H9 (cell line): ENCODE measurements at regions not wholly inside any gene's neighbourhood (a gene's known extent, or its start where the extent isn't known, plus 50 kb on each side); places are given as distances from the start of the nearest gene placed in this dataset.

Experiments
- DNase-seq: peaks from one replicate; pipeline ENCODE4 v3.0.0-alpha.2; 2017
- H2AFZ ChIP-seq: one replicate; pipeline ENCODE4 v1.6.1; 2013; ENCODE audit warnings: mild to moderate bottlenecking, low read length, control low read depth, moderate library complexity
- H2AK5ac ChIP-seq: 2 replicates; pipeline ENCODE4 v1.6.1; 2013; ENCODE audit warnings: low read length, control low read depth, mixed read lengths; ENCODE audit not compliant: insufficient read length
- H2BK120ac ChIP-seq: one replicate; pipeline ENCODE4 v1.6.1; 2013; ENCODE audit warnings: low read depth, mild to moderate bottlenecking, low read length, control low read depth, inconsistent platforms; ENCODE audit not compliant: poor library complexity, severe bottlenecking
- H2BK12ac ChIP-seq: 2 replicates; pipeline ENCODE4 v1.6.1; 2013; ENCODE audit warnings: low read length, control low read depth, mixed read lengths, low read depth; ENCODE audit not compliant: insufficient read length
- H2BK15ac ChIP-seq: 2 replicates; pipeline ENCODE4 v1.6.1; 2013; ENCODE audit warnings: low read depth, low read length, control low read depth
- H2BK20ac ChIP-seq: one replicate; pipeline ENCODE4 v1.6.1; 2013; ENCODE audit warnings: low read depth, mild to moderate bottlenecking, low read length, control low read depth, inconsistent platforms; ENCODE audit not compliant: poor library complexity, severe bottlenecking
- H2BK5ac ChIP-seq: 2 replicates; pipeline ENCODE4 v1.6.1; 2013; ENCODE audit warnings: low read length, control low read depth, mixed read lengths; ENCODE audit not compliant: insufficient read length
- H3K14ac ChIP-seq: 2 replicates; pipeline ENCODE4 v1.6.1; 2013; ENCODE audit warnings: low read length, control low read depth; ENCODE audit not compliant: insufficient read depth
- H3K18ac ChIP-seq: 2 replicates; pipeline ENCODE4 v1.6.1; 2013; ENCODE audit warnings: low read depth, mild to moderate bottlenecking, mixed read lengths, low read length, control low read depth; ENCODE audit not compliant: insufficient read length
- H3K23ac ChIP-seq: 2 replicates; pipeline ENCODE4 v1.6.1; 2013; ENCODE audit warnings: low read length, control low read depth, mixed read lengths, low read depth; ENCODE audit not compliant: insufficient read length
- H3K23me2 ChIP-seq: 2 replicates; pipeline ENCODE4 v1.6.1; 2013; ENCODE audit warnings: low read depth, mild to moderate bottlenecking, mixed read lengths, low read length, control low read depth; ENCODE audit not compliant: insufficient read length, poor library complexity, severe bottlenecking
- H3K27ac ChIP-seq: 2 replicates; pipeline ENCODE4 v1.5.1; 2013; ENCODE audit warnings: low read length, control low read depth, mixed read lengths, low read depth; ENCODE audit not compliant: insufficient read length
- H3K27me3 ChIP-seq: 2 replicates; pipeline ENCODE4 v1.6.1; 2013; ENCODE audit warnings: low read length, control low read depth, inconsistent platforms; ENCODE audit not compliant: insufficient read depth
- H3K4ac ChIP-seq: 2 replicates; pipeline ENCODE4 v1.6.1; 2013; ENCODE audit warnings: low read depth, mild to moderate bottlenecking, control low read depth, inconsistent platforms, low read length, moderate library complexity
- H3K4me1 ChIP-seq: 2 replicates; pipeline ENCODE4 v1.6.1; 2013; ENCODE audit warnings: low read length, control low read depth, inconsistent platforms; ENCODE audit not compliant: insufficient read depth
- H3K4me2 ChIP-seq: 2 replicates; pipeline ENCODE4 v1.6.1; 2013; ENCODE audit warnings: low read length, control low read depth, mixed read lengths; ENCODE audit not compliant: insufficient read length, insufficient read depth
- H3K56ac ChIP-seq: 2 replicates; pipeline ENCODE4 v1.6.1; 2013; ENCODE audit warnings: low read depth, mild to moderate bottlenecking, mixed read lengths, low read length, control low read depth; ENCODE audit not compliant: insufficient read length
- H3K79me1 ChIP-seq: 2 replicates; pipeline ENCODE4 v1.6.1; 2013; ENCODE audit warnings: low read depth, mild to moderate bottlenecking, moderate library complexity, low read length, control low read depth, inconsistent platforms; ENCODE audit not compliant: insufficient read depth, poor library complexity, severe bottlenecking
- H3K79me2 ChIP-seq: 2 replicates; pipeline ENCODE4 v1.6.1; 2013; ENCODE audit warnings: low read length, control low read depth, inconsistent platforms; ENCODE audit not compliant: insufficient read depth
- H3K9ac ChIP-seq: 2 replicates; pipeline ENCODE4 v1.6.1; 2013; ENCODE audit warnings: low read length, control low read depth, mixed read lengths; ENCODE audit not compliant: insufficient read length; ENCODE audit errors: extremely low read depth
- H3K9me3 ChIP-seq: one replicate; pipeline ENCODE4 v1.6.1; 2013; ENCODE audit warnings: low read depth, low read length, inconsistent platforms; ENCODE audit not compliant: control insufficient read depth
- H3T11ph ChIP-seq: one replicate; pipeline ENCODE4 v1.6.1; 2013; ENCODE audit warnings: mild to moderate bottlenecking, low read length, control low read depth, inconsistent platforms
- H4K20me1 ChIP-seq: one replicate; pipeline ENCODE4 v1.6.1; 2013; ENCODE audit not compliant: control insufficient read depth, insufficient read length, insufficient read depth
- H4K5ac ChIP-seq: 2 replicates; pipeline ENCODE4 v1.6.1; 2013; ENCODE audit warnings: low read depth, mild to moderate bottlenecking, mixed read lengths, low read length, control low read depth; ENCODE audit not compliant: insufficient read length
- H4K8ac ChIP-seq: replicated peaks from 2 replicates; pipeline ENCODE4 v1.6.1; 2013; ENCODE audit warnings: low read length, control low read depth, mixed read lengths, low read depth; ENCODE audit not compliant: insufficient read length
- H4K91ac ChIP-seq: 2 replicates; pipeline ENCODE4 v1.6.1; 2013; ENCODE audit warnings: low read depth, mild to moderate bottlenecking, moderate library complexity, mixed read lengths, low read length, control low read depth; ENCODE audit not compliant: insufficient read length
- H3K27ac Mint-ChIP-seq, 3 experiments: 2 replicates in 2 of 3; 3 replicates in 1 of 3; pipeline ENCODE4 v1.8.0; 2020 to 2021; ENCODE audit warnings: mixed read lengths in 3 of 3, mild to moderate bottlenecking in 1 of 3, moderate library complexity in 1 of 3
- H3K27me3 Mint-ChIP-seq: 2 replicates; pipeline ENCODE4 v1.8.0; 2021; ENCODE audit warnings: low read depth, mild to moderate bottlenecking, moderate library complexity, mixed read lengths
- H3K36me3 Mint-ChIP-seq, 3 experiments: 2 replicates in 2 of 3; 3 replicates in 1 of 3; pipeline ENCODE4 v1.8.0; 2020 to 2021; ENCODE audit warnings: low read depth in 3 of 3, mixed read lengths in 3 of 3; ENCODE audit not compliant: insufficient read depth in 1 of 3
- H3K4me1 Mint-ChIP-seq, 2 experiments: 2 replicates each; pipeline ENCODE4 v1.8.0; 2020; ENCODE audit warnings: mixed read lengths in 2 of 2
- H3K4me3 Mint-ChIP-seq, 2 experiments: 2 replicates in 1 of 2; 3 replicates in 1 of 2; pipeline ENCODE4 v1.8.0; 2020 to 2021; ENCODE audit warnings: mild to moderate bottlenecking in 2 of 2, mixed read lengths in 2 of 2, moderate library complexity in 1 of 2
- H3K9me3 Mint-ChIP-seq, 2 experiments: 2 replicates in 1 of 2; 3 replicates in 1 of 2; pipeline ENCODE4 v1.8.0; 2020; ENCODE audit warnings: mild to moderate bottlenecking in 2 of 2, mixed read lengths in 2 of 2, moderate library complexity in 1 of 2
- WGBS: extraction: QIAGEN DNeasy Blood & Tissue Kit; methylation state at CpG from one replicate; pipeline ENCODE4 v1.1.7; 2013; ENCODE audit warnings: missing lambda C conversion rate, low lambda C conversion rate, mixed read lengths; ENCODE audit not compliant: insufficient read length; ENCODE audit errors: extremely low coverage; 5-methylcytosine and 5-hydroxymethylcytosine counted together
- TF ChIP-seq, protein P1 (sequence below): fragments of 200-600 bp; sonication (generic); conservative IDR thresholded peaks from 3 replicates; pipeline ENCODE4 v1.8.0; 2021; ENCODE audit warnings: antibody characterized with exemption, mild to moderate bottlenecking

GRCh38 chr6:55993418-55993817, 118.0 kb upstream of the BMP5 start:
- Histone ChIP-seq H3K9ac (no peak overlapping the region), H3K14ac (no peak overlapping the region), H4K5ac (no peak overlapping the region), H2AFZ (no peak overlapping the region), H2BK20ac (no peak overlapping the region), H3K79me1 (no peaks in the 10 kb centered on the region), H3K23me2 (no peaks in the 10 kb centered on the region), H3K4ac (no peak overlapping the region), H3K9me3 (peaks cover 9% of the 10 kb centered on the region), H3K79me2 (no peaks in the 10 kb centered on the region), H3K23ac (no peak overlapping the region), H4K8ac (no peak overlapping the region), H3K27ac (no peak overlapping the region), H3K4me2 (no peak overlapping the region), H4K20me1 (no peaks in the 10 kb centered on the region), H3K18ac (no peak overlapping the region), H2BK5ac (no peak overlapping the region), H3K27me3 (no peaks in the 10 kb centered on the region), H3T11ph (no peak overlapping the region), H2BK120ac (no peak overlapping the region), H3K56ac (no peak overlapping the region), H4K91ac (no peak overlapping the region), H2BK12ac (no peak overlapping the region), H2BK15ac (no peak overlapping the region), H2AK5ac (no peak overlapping the region), H3K4me1 (no peaks in the 10 kb centered on the region)
- Mint-ChIP-seq H3K9me3 (peaks cover 31 to 39% of the 10 kb centered on the region in 2 experiments), H3K4me3 (no peak overlapping the region), H3K27ac (no peak overlapping the region), H3K4me1 (no peaks in the 10 kb centered on the region), H3K36me3 (peaks cover 12 to 31% (median 17%) of the 10 kb centered on the region in 3 experiments), H3K27me3 (no peaks in the 10 kb centered on the region)
- no CpG with 5 or more reads among the region's 2 CpGs for WGBS
- TF ChIP-seq, protein P1, sequence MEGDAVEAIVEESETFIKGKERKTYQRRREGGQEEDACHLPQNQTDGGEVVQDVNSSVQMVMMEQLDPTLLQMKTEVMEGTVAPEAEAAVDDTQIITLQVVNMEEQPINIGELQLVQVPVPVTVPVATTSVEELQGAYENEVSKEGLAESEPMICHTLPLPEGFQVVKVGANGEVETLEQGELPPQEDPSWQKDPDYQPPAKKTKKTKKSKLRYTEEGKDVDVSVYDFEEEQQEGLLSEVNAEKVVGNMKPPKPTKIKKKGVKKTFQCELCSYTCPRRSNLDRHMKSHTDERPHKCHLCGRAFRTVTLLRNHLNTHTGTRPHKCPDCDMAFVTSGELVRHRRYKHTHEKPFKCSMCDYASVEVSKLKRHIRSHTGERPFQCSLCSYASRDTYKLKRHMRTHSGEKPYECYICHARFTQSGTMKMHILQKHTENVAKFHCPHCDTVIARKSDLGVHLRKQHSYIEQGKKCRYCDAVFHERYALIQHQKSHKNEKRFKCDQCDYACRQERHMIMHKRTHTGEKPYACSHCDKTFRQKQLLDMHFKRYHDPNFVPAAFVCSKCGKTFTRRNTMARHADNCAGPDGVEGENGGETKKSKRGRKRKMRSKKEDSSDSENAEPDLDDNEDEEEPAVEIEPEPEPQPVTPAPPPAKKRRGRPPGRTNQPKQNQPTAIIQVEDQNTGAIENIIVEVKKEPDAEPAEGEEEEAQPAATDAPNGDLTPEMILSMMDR, result no peak
- no peak for DNase-seq
